ENCODE measurements at regions not wholly inside any gene's neighbourhood (a gene's known extent, or its start where the extent isn't known, plus 50 kb on each side); places are given as distances from the start of the nearest gene placed in this dataset.

DNA sequence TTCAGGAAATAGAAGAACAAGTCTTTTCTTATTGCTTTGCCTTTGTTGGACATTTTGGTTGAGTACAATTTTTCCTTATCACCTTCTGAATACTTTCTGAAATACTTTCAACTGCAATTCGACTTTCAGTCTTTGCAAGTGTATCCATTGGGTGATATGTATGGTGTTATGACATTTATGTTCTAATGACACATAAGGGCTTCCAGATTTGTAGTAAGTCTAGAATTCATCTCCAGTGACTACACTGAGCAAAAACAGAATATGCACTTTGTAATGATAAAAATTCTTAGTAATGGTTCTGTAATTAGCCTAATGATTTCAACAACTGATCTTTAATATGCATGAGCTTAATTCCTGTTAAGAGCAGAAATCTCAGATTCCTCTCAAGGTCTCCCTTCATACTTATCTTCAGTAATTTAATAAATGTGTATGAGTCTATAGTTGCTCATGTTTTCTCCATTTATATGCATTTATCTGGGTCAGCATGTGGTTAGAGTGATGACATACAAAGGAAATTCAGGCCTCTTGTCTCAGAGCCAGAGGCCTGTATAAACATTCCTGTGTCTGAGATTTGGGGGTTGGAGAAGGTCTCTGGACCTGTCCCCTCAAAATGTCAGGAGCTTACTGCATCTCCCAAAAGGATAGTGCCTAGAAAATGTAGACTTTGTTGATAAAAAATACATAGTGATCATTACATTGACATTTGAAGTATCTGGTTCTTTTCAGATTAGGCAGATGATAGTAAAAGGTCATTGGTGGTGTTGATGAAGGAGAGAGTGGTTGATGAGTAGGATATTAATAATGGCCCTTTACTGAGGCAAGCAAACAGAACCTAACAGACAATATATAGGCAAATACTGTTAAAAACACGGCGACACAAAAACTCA, 114.9 kb downstream of the QPCT start:
- H3K4me1 Mint-ChIP-seq, result peaks cover 65 to 72% of the 10 kb centered on the region in 2 donors
- peak overlapping the region; percentile 11 for H3K4me3 Mint-ChIP-seq
- Histone ChIP-seq H3K27me3 (ENCODE audit: control insufficient read depth, insufficient read depth, low read length) (no peaks in the 10 kb centered on the region), H3K27ac (ENCODE audit: low read length) (peak overlapping the region; percentile 64), H3K4me3 (ENCODE audit: low read length) (no peak overlapping the region), H3K4me1 (ENCODE audit: control insufficient read depth, insufficient read depth, low read length) (peaks cover 34% of the 10 kb centered on the region), H3K36me3 (ENCODE audit: control insufficient read depth, insufficient read depth, low read length) (no peaks in the 10 kb centered on the region), H3K9me3 (ENCODE audit: control insufficient read depth, insufficient read depth, low read length) (no peaks in the 10 kb centered on the region)
- intact Hi-C loops (cut with micrococcal nuclease), result no loop called here
- H3K27me3 Mint-ChIP-seq (ENCODE audit: low read depth in 2 of 2), result no peaks in the 10 kb centered on the region
- H3K9me3 Mint-ChIP-seq, result peaks cover 0 to 2% of the 10 kb centered on the region in 2 donors
- DNase-seq (peak in 1 of 2 donors; percentile 13), ATAC-seq (peak in 2 of 3 donors; percentile 35 to 69)
- peak overlapping the region; percentile 82 to 84 for H3K27ac Mint-ChIP-seq
- peaks cover 8% of the 10 kb centered on the region for H3K36me3 Mint-ChIP-seq
- WGBS (ENCODE audit: insufficient coverage), result 95% methylated on average over 2 of the region's 3 CpGs
- no peak for TF ChIP-seq CTCF (IDR thresholded peaks at IDR 0.05)

- TF ChIP-seq CTCF (IDR thresholded peaks at IDR 0.05), result no peak
- Mint-ChIP-seq H3K4me1 (peaks cover 61 to 65% of the 10 kb centered on the region in 2 donors), H3K27me3 (ENCODE audit: low read depth in 2 of 2) (no peaks in the 10 kb centered on the region), H3K36me3 (peaks cover 8% of the 10 kb centered on the region), H3K9me3 (peaks cover 0 to 2% of the 10 kb centered on the region in 2 donors), H3K27ac (peak overlapping the region; percentile 82 to 84), H3K4me3 (no peak overlapping the region)
- Histone ChIP-seq H3K36me3 (ENCODE audit: control insufficient read depth, insufficient read depth, low read length) (no peaks in the 10 kb centered on the region), H3K27me3 (ENCODE audit: control insufficient read depth, insufficient read depth, low read length) (no peaks in the 10 kb centered on the region), H3K27ac (ENCODE audit: low read length) (peak overlapping the region; percentile 47), H3K4me1 (ENCODE audit: control insufficient read depth, insufficient read depth, low read length) (peaks cover 34% of the 10 kb centered on the region), H3K9me3 (ENCODE audit: control insufficient read depth, insufficient read depth, low read length) (no peaks in the 10 kb centered on the region), H3K4me3 (ENCODE audit: low read length) (no peak overlapping the region)
- DNase-seq, result no peak
- no CpG with 5 or more reads among the region's 2 CpGs for WGBS (ENCODE audit: insufficient coverage)
- intact Hi-C loops (cut with micrococcal nuclease), result no loop called here
- ATAC-seq, result no peak
These were observed 116.4 kb downstream of the QPCT start for GRCh38 chr2:37460896-37461229.

DNA sequence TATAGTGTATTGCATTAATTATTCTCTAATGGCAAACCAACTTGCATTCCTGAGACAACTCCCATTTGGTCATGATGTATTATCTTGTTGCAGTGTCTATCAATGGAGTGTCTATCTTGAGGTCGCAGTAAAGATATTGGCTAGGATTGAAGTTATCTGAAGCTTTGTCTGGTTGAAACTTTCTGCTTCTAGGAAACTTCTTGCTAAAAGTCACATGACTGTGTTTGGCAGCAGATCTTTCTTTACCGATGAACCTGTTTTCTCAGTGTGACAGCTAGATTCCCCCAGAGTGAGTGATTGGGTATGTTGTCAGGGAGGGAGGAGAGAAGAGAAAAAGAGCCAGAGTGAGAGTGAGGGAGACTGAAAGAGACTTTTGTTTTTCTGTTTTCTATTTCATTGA, 119.6 kb downstream of the QPCT start:
- Mint-ChIP-seq H3K4me1 (peaks cover 30 to 42% of the 10 kb centered on the region in 2 donors), H3K9me3 (no peaks in the 10 kb centered on the region), H3K27ac (peak overlapping the region in 1 of 2 donors; percentile 70), H3K36me3 (no peaks in the 10 kb centered on the region), H3K4me3 (no peak overlapping the region), H3K27me3 (ENCODE audit: low read depth in 2 of 2) (no peaks in the 10 kb centered on the region)
- 84% methylated on average over 2 of the region's 2 CpGs for WGBS (ENCODE audit: insufficient coverage)
- Histone ChIP-seq H3K27me3 (ENCODE audit: control insufficient read depth, insufficient read depth, low read length) (no peaks in the 10 kb centered on the region), H3K4me3 (ENCODE audit: low read length) (no peak overlapping the region), H3K36me3 (ENCODE audit: control insufficient read depth, insufficient read depth, low read length) (no peaks in the 10 kb centered on the region), H3K4me1 (ENCODE audit: control insufficient read depth, insufficient read depth, low read length) (peaks cover 18% of the 10 kb centered on the region), H3K27ac (ENCODE audit: low read length) (no peak overlapping the region), H3K9me3 (ENCODE audit: control insufficient read depth, insufficient read depth, low read length) (no peaks in the 10 kb centered on the region)
- TF ChIP-seq CTCF (IDR thresholded peaks at IDR 0.05), result no peak
- intact Hi-C loops (cut with micrococcal nuclease), result no loop called here
- ATAC-seq (no peak), DNase-seq (no peak)
